Osteocyte (in vitro differentiated cells): ENCODE measurements at regions not wholly inside any gene's neighbourhood (a gene's known extent, or its start where the extent isn't known, plus 50 kb on each side); places are given as distances from the start of the nearest gene placed in this dataset.
A peak's percentile ranks its signal among the peaks of the same experiment; 100 is the strongest.
"Not testable (repeated sequence)": the region's sequence is repeated elsewhere in the genome, so short reads cannot be mapped to it uniquely, and the experiment has no call there.

Experiments used
- DNase-seq: peaks from one replicate; pipeline ENCODE4 v3.0.0; 2021; ENCODE audit warnings: mixed read lengths; ENCODE audit not compliant: unreplicated experiment; ENCODE audit errors: extremely low spot score
- H3K27ac Mint-ChIP-seq: one replicate; pipeline ENCODE4 v1.8.0; 2021; ENCODE audit warnings: mild to moderate bottlenecking, mixed read lengths; ENCODE audit not compliant: unreplicated experiment
- H3K27me3 Mint-ChIP-seq: one replicate; pipeline ENCODE4 v1.8.0; 2021; ENCODE audit warnings: mixed read lengths; ENCODE audit not compliant: unreplicated experiment
- H3K36me3 Mint-ChIP-seq: one replicate; pipeline ENCODE4 v1.8.0; 2021; ENCODE audit warnings: mixed read lengths; ENCODE audit not compliant: unreplicated experiment
- H3K4me1 Mint-ChIP-seq: one replicate; pipeline ENCODE4 v1.8.0; 2021; ENCODE audit warnings: mixed read lengths; ENCODE audit not compliant: unreplicated experiment
- H3K4me3 Mint-ChIP-seq: one replicate; pipeline ENCODE4 v1.8.0; 2021; ENCODE audit warnings: mild to moderate bottlenecking, moderate library complexity, mixed read lengths; ENCODE audit not compliant: unreplicated experiment
- H3K9me3 Mint-ChIP-seq: one replicate; pipeline ENCODE4 v1.8.0; 2021; ENCODE audit warnings: mixed read lengths; ENCODE audit not compliant: unreplicated experiment
- CTCF ChIP-seq: fragments of 200-600 bp; sonication (generic); IDR thresholded peaks from 2 replicates; pipeline ENCODE4 v1.5.0; 2021; ENCODE audit warnings: antibody characterized with exemption, mild to moderate bottlenecking, moderate library complexity

- Mint-ChIP-seq H3K36me3 (no peaks in the 10 kb centered on the region), H3K4me1 (peaks cover 14% of the 10 kb centered on the region), H3K27ac (no peak overlapping the region), H3K4me3 (no peak overlapping the region), H3K9me3 (no peaks in the 10 kb centered on the region), H3K27me3 (peaks cover 10% of the 10 kb centered on the region)
- TF ChIP-seq CTCF: peak; percentile 53
- no peak for DNase-seq
Observed at GRCh38 chr11:69950120-69950519, 128.0 kb upstream of the ANO1 start.

DNA sequence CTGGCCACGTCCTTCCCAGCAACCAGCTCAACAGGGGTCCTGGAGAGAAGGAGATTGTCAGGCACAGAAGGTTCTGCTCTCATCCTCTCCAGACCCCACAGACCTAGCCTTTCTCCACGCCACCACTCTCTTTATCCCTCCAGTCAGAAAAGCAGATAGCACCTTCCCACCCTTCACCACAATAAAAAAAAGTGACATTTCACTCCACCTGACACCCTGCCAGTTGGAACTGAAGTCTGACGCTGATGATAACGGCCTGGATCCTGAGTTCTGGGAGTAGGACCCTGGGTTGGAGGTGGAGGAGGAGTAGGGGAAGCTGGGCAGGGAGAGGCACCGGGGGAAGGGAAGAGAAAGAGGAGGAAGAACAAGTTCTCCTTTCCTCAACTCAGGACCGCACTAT, 127.5 kb upstream of the ANO1 start:
- Mint-ChIP-seq H3K27me3 (peaks cover 10% of the 10 kb centered on the region), H3K4me3 (no peak overlapping the region), H3K27ac (no peak overlapping the region), H3K4me1 (peaks cover 15% of the 10 kb centered on the region), H3K36me3 (no peaks in the 10 kb centered on the region), H3K9me3 (no peaks in the 10 kb centered on the region)
- no peak for TF ChIP-seq CTCF
- no peak for DNase-seq

- H3K9me3 Mint-ChIP-seq: no peaks in the 10 kb centered on the region
- TF ChIP-seq CTCF: no peak
- peaks cover 20% of the 10 kb centered on the region for H3K4me1 Mint-ChIP-seq
- H3K27me3 Mint-ChIP-seq: peaks cover 10% of the 10 kb centered on the region
- no peak overlapping the region for H3K27ac Mint-ChIP-seq
- DNase-seq: no peak
- H3K4me3 Mint-ChIP-seq: no peak overlapping the region
- no peaks in the 10 kb centered on the region for H3K36me3 Mint-ChIP-seq
Observed at GRCh38 chr11:69951821-69952220, 126.3 kb upstream of the ANO1 start.

DNA sequence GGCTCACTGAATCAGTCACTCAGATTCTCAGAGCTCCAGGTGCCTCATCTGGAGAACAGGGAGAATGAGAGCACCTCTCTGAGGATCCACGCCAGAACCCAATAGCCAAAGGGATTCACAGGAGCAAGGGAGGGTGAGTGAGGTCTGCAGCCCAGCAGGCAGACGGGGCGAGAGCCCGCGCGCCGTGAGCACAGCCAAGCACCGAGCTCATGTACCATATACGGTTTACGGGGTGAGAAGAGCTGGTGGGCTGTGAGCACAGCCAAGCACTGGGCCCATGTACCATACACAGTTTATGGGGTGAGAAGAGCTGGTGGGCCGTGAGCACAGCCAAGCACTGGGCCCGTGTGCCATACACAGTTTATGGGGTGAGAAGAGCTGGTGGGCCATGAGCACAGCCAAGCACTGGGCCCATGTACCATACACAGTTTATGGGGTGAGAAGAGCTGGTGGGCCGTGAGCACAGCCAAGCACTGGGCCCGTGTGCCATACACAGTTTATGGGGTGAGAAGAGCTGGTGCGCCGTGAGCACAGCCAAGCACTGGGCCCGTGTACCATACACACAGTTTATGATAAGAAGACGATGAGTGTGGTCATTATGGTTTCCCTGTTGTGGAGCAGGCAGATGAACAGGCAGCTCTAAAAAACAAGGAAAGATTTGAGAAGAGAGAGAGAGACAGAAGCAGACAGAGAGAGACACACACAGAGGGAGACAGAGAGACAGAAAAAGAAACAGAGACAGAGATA, 125.7 kb upstream of the ANO1 start:
- H3K27me3 Mint-ChIP-seq, H3K9me3 Mint-ChIP-seq, H3K4me3 Mint-ChIP-seq, H3K27ac Mint-ChIP-seq, H3K36me3 Mint-ChIP-seq, DNase-seq: not testable (repeated sequence)
- peaks cover 20% of the 10 kb centered on the region for H3K4me1 Mint-ChIP-seq

GRCh38 chr11:69953356-69953755, 124.8 kb upstream of the ANO1 start:
- no peak for DNase-seq
- peaks cover 19% of the 10 kb centered on the region for H3K4me1 Mint-ChIP-seq
- no peaks in the 10 kb centered on the region for H3K9me3 Mint-ChIP-seq
- H3K27ac Mint-ChIP-seq: no peak overlapping the region
- no peaks in the 10 kb centered on the region for H3K36me3 Mint-ChIP-seq
- no peak overlapping the region for H3K4me3 Mint-ChIP-seq
- H3K27me3 Mint-ChIP-seq: peaks cover 10% of the 10 kb centered on the region
- no peak for TF ChIP-seq CTCF
